ENCODE measurements at regions not wholly inside any gene's neighbourhood (a gene's known extent, or its start where the extent isn't known, plus 50 kb on each side); places are given as distances from the start of the nearest gene placed in this dataset.

GRCh38 chr15:38186507-38186906 lies 66.1 kb upstream of the SPRED1 start:
- no peak for DNase-seq

DNA sequence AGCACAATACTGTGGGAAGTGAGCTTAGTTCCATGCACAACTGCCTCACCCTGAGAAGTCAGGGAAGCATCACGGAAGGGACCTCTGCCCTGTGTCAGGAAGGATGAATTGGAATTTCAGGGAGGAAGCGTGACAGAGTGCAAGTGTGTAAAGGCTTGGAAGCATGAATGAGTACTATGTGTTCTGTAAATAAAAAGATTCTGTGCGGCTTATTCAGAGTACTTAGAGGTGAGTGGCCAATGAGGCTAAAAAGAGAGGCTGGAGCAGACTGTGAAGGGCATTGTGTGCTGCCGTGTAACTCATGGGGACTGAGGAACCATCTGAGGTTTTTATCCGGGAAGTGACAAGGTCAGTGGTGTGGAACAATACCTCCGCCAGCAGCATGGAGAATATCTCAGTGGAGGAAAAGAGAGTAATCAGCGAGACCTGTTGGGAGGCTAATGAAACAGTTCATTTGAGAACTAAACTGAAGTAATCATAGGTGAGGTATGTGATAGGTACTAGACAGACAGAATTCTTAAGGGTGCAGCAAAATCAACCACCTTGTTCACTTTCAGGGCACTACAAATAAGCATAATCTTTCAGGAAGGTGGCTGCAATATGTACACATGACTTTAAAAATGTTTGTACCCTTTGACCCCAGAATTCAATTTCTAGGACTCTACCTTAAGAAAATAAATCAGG lies 64.9 kb upstream of the SPRED1 start:
- DNase-seq, result no peak

DNA sequence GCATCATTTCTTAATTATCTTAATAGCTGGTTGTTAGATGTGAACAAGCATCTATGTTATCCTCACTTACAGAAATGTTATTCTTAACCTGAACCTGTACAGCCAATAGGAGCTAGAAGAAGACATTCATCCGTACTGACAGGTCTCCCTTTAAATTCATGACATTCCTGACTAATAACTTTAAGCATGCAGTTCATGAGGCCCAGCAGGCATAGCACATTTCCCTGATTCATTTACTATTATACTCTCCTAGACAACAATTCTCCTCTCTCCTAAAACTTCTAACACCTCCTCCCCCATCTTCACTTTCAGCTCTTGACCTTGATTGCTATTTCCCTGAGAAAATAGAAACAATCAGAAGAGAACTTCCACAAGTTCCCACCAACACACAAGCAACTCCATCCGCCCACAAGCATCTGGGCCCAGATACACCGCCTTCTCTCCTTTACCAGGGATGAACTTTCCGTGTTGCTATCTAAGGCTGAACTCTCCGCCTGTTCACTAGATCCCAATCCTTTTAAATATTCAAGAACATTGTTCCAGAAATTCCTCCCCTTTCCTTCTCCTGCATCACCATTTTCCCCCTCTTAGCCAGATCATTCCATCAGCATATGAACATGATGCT lies 62.9 kb upstream of the SPRED1 start:
- DNase-seq, result no peak

DNA sequence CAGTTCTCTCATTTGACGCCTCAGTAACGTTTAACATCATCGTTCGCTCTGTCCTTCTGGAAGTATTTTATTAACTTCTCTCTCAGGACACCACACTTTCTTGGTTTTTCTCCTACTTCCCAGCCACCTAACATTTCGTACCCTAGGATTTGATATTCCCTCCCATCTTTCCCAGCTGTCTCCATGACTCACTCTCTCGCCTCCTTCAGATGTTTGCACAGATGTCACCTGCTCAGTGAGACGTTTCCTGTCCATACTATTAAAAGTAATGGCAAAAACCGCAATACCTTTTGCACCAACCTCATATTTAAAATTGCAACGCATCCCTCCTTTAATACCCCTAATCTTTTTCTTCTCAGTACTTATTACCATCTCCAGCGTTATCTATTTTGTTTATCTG lies 62.1 kb upstream of the SPRED1 start:
- DNase-seq, result no peak

DNA sequence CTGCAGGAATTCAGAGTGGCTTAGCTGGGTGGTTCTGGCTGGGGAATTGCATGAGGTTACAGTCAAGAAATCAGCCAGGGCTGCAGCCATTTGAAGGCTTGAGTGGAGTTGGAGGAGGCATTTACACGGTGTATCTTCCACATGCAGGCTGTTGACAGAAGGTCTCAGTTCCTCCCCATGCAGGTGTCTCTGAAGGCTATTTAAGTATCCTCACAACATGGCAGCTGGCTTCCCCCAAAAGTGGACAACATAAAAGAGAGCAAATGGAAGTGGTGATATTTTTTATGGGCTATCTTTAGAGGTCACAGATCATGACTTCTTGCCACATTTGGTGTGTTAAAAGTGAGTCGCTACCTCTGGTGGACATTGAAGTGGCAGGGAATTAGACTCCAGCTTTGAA lies 60.1 kb upstream of the SPRED1 start:
- no peak for DNase-seq

DNA sequence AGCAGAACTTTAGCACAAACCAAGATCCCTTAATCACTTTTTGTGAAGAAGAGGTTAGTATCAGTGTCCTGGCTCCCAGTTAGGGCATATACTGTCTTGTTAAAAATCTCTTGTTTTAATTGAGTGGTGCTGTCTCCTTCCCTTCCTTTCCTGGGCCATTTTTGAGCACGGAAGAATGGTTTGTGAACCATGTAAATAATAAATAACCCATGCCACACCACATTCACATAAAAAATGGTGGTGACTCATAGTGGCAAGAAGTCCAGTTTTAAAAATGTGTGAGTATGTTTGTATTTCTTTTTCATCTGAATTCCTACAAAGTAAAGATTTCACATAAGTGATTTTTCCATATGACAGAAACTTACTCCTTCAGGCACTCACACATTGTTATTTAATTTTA lies 59.1 kb upstream of the SPRED1 start:
- no peak for DNase-seq

DNA sequence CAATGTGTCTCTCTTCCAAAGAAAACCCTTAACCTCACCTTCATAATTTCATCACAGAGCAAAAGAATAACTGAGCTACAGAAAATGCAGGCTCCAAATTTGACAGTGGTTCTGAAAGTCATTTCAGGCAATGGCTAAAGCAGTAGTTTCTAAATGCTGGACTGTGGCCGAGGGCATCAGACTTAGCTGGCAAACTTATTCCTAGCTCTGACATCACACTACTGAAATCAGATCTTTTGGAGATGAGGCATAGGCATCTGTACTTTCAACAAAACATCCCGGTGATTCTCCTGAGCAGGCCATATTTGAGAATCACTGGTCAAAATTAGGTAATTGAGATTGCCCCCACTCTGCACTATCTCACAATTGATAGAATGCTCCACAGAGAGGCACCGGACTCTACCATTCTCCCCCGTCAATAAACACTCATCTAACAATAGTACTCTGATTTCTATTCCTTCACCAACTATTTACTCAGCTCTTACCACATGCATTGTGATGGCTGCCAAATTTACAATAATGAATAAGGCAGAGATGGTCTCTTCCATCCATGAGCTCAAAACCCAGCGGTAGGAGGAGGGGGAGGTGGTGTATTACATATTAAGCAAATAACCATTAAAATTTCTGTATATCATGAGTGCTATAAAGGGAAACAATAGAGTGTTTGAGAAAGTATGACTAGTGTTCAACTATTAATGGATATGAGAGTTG lies 57.3 kb upstream of the SPRED1 start:
- peak; percentile 24 for DNase-seq

DNA sequence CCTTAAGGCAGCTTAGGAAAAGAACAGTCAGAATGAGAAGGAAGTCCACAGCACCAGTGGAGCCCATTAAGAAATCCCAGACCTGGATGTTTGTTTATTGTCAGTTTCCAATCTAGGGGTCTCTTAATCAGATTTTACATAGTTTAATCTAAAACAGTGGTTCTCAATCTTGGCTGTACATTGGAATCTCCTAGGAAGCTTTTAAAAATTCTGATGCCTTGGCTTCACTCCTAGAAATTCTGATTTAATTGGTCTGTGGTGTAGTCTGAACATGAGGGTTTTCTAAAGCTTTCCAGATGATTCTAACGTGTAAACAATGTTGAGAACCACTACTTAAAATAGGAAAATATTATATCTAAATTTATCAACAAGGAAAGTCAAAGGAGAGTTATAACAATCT lies 56.6 kb upstream of the SPRED1 start:
- DNase-seq, result no peak

- no peak for DNase-seq
Observed at GRCh38 chr15:38197553-38197952, 55.1 kb upstream of the SPRED1 start.

DNA sequence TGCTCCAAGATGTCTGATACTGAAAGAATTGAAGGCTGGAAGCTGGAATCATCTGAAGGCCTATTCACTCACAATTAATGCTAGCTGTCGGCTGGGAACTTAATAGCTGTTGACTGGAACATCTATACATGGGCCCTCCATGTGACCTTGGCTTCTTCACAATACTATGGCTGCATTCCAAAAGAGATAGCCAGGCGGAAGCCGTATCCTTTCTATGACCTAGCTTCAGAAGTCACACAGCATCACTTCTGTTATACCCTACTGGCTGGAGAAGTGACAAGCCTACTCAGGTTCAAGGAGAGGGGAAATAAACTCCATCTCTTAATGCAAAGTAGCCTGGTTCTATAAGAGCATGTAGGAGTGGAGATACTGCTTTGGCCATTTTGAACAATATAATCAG lies 50.9 kb upstream of the SPRED1 start:
- no peak for DNase-seq

DNA sequence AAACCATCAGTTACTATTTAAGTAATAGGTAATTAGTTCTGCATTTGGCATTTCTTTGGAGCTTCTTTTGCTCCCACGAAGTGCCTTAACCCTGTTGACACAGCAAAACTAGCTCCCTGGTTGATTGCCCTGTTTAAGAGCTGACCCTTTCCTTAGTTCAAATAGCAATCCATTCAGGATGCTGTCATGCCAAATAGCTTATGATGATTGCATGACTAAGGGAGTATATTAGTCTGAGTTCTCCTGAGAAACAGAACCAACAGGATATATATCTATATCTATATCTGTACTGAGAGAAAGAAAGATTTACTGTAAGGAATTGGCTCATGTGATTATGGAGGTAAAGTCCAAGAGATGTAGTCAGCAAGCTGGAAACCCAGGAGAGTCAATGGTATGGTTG lies 50.3 kb upstream of the SPRED1 start:
- DNase-seq, result no peak

All from NCI-H1092 treated with DMSO at 0.1 percent for 48 hours (cell line).